Calu3 (cell line): ENCODE measurements at regions not wholly inside any gene's neighbourhood (a gene's known extent, or its start where the extent isn't known, plus 50 kb on each side); places are given as distances from the start of the nearest gene placed in this dataset.

ENCODE experiments used
- BruUV-seq: library from RNA; stranded (reverse); fragments of 400-500 nt; replicated peaks from 2 replicates; lab custom pipeline; 2021; lab: Mats Ljungman, UMichigan
- CTCF ChIA-PET: fragments of 300-600 bp; sonication (Branson Sonifier 250); formaldehyde crosslinking; loops from one replicate; lab custom pipeline; 2022; ENCODE audit warnings: antibody characterized with exemption; lab: Charles Lee
- DNase-seq: peaks from one replicate; pipeline ENCODE4 v3.0.0; 2022
- H3K27ac Mint-ChIP-seq: one replicate; pipeline ENCODE4 v1.8.0; 2022; ENCODE audit warnings: mixed read lengths; ENCODE audit not compliant: unreplicated experiment
- H3K27me3 Mint-ChIP-seq: one replicate; pipeline ENCODE4 v1.8.0; 2022; ENCODE audit warnings: mixed read lengths; ENCODE audit not compliant: unreplicated experiment
- H3K36me3 Mint-ChIP-seq: one replicate; pipeline ENCODE4 v1.8.0; 2022; ENCODE audit warnings: mild to moderate bottlenecking, moderate library complexity, mixed read lengths; ENCODE audit not compliant: insufficient read depth, unreplicated experiment
- H3K4me1 Mint-ChIP-seq: one replicate; pipeline ENCODE4 v1.8.0; 2022; ENCODE audit warnings: mild to moderate bottlenecking, low read depth, mixed read lengths; ENCODE audit not compliant: unreplicated experiment
- H3K4me3 Mint-ChIP-seq: one replicate; pipeline ENCODE4 v1.8.0; 2022; ENCODE audit warnings: mild to moderate bottlenecking, low read depth, moderate library complexity, mixed read lengths; ENCODE audit not compliant: unreplicated experiment
- H3K9me3 Mint-ChIP-seq: one replicate; pipeline ENCODE4 v1.8.0; 2022; ENCODE audit warnings: low read depth, mixed read lengths; ENCODE audit not compliant: unreplicated experiment
- CTCF ChIP-seq: fragments of 200-600 bp; IDR thresholded peaks from one replicate; pipeline ENCODE4 v1.8.0; 2022; ENCODE audit warnings: antibody characterized with exemption; ENCODE audit not compliant: unreplicated experiment
- intact Hi-C: fragments of 100-400 bp; cut with micrococcal nuclease; formaldehyde crosslinking; loops from one replicate; pipeline ENCODE4 v1.10.0; 2022; ENCODE audit not compliant: unreplicated experiment

- H3K9me3 Mint-ChIP-seq, result peaks cover 6% of the 10 kb centered on the region
- intact Hi-C loops, result no loop called here
- BruUV-seq, result no TSS peak
- H3K27ac Mint-ChIP-seq, result no peak overlapping the region
- CTCF ChIA-PET, result no interaction called here
- no peak for DNase-seq
- H3K4me1 Mint-ChIP-seq, result peaks cover 8% of the 10 kb centered on the region
- H3K27me3 Mint-ChIP-seq, result peaks cover 23% of the 10 kb centered on the region
- TF ChIP-seq CTCF, result no peak
- no peak overlapping the region for H3K4me3 Mint-ChIP-seq
- no peaks in the 10 kb centered on the region for H3K36me3 Mint-ChIP-seq
These were observed 260.5 kb upstream of the TMTC1 start for GRCh38 chr12:30044206-30044605.

- H3K27ac Mint-ChIP-seq, result no peak overlapping the region
- H3K4me3 Mint-ChIP-seq, result no peak overlapping the region
- H3K9me3 Mint-ChIP-seq, result peaks cover 6% of the 10 kb centered on the region
- no peak for TF ChIP-seq CTCF
- no peak for DNase-seq
- intact Hi-C loops, result no loop called here
- BruUV-seq, result no TSS peak
- H3K36me3 Mint-ChIP-seq, result no peaks in the 10 kb centered on the region
- H3K27me3 Mint-ChIP-seq, result peaks cover 27% of the 10 kb centered on the region
- CTCF ChIA-PET, result no interaction called here
- peaks cover 8% of the 10 kb centered on the region for H3K4me1 Mint-ChIP-seq
These were observed 259.6 kb upstream of the TMTC1 start for GRCh38 chr12:30043151-30043847.

- no peak overlapping the region for H3K27ac Mint-ChIP-seq
- H3K27me3 Mint-ChIP-seq, result peaks cover 27% of the 10 kb centered on the region
- intact Hi-C loops, result no loop called here
- CTCF ChIA-PET, result interaction anchor here (0.6 kb wide), 1 partner anchor 625 kb away, joined by 3 read pairs; no protein-coding TSS in a partner anchor
- no peak for TF ChIP-seq CTCF
- H3K4me3 Mint-ChIP-seq, result no peak overlapping the region
- peaks cover 3% of the 10 kb centered on the region for H3K9me3 Mint-ChIP-seq
- DNase-seq, result no peak
- no TSS peak for BruUV-seq
- no peaks in the 10 kb centered on the region for H3K36me3 Mint-ChIP-seq
- no peaks in the 10 kb centered on the region for H3K4me1 Mint-ChIP-seq
These were observed 257.4 kb upstream of the TMTC1 start for GRCh38 chr12:30041096-30041495.

GRCh38 chr12:30030693-30031374 is 247.1 kb upstream of the TMTC1 start:
- H3K9me3 Mint-ChIP-seq, result peaks cover 2% of the 10 kb centered on the region
- H3K27ac Mint-ChIP-seq, result no peak overlapping the region
- BruUV-seq, result no TSS peak
- H3K4me3 Mint-ChIP-seq, result no peak overlapping the region
- no peaks in the 10 kb centered on the region for H3K36me3 Mint-ChIP-seq
- peaks cover 20% of the 10 kb centered on the region for H3K4me1 Mint-ChIP-seq
- H3K27me3 Mint-ChIP-seq, result no peaks in the 10 kb centered on the region
- CTCF ChIA-PET, result interaction anchor here (0.6 kb wide), 1 partner anchor 504 kb away, joined by 3 read pairs; no protein-coding TSS in a partner anchor
- intact Hi-C loops, result no loop called here
- DNase-seq, result no peak
- TF ChIP-seq CTCF, result no peak
